Endothelial cell of umbilical vein (primary cell): ENCODE measurements at regions not wholly inside any gene's neighbourhood (a gene's known extent, or its start where the extent isn't known, plus 50 kb on each side); places are given as distances from the start of the nearest gene placed in this dataset.

Source experiments
- EZH2 ChIP-seq: IDR thresholded peaks from 2 replicates; pipeline ENCODE4 v1.6.1; 2012; ENCODE audit warnings: borderline replicate concordance, low read depth, mild to moderate bottlenecking, moderate library complexity, low read length, inconsistent platforms; ENCODE audit not compliant: severe bottlenecking
- JUN ChIP-seq: IDR thresholded peaks from 2 replicates; pipeline ENCODE4 v1.6.1; 2011; ENCODE audit warnings: borderline replicate concordance, low read depth; ENCODE audit not compliant: insufficient read length, insufficient read depth
- MYC ChIP-seq: IDR thresholded peaks from one replicate; pipeline ENCODE4 v1.6.1; 2011; ENCODE audit warnings: mild to moderate bottlenecking, low read depth, low read length
- POLR2A ChIP-seq: IDR thresholded peaks from 2 replicates; pipeline ENCODE4 v1.6.1; 2012; ENCODE audit warnings: low read depth, mild to moderate bottlenecking, control low read depth, low read length
- POLR2AphosphoS5 ChIP-seq: IDR thresholded peaks from 2 replicates; pipeline ENCODE4 v1.6.1; 2012; ENCODE audit warnings: low read depth, mild to moderate bottlenecking, control low read depth, low read length, moderate library complexity; ENCODE audit not compliant: insufficient read depth
- TF ChIP-seq, protein P1 (sequence below), 2 donors: IDR thresholded peaks; 1 replicate in 1 of 2; 2 replicates in 1 of 2; pipeline ENCODE4 v1.5.1; 2011; ENCODE audit warnings: low read length in 2 of 2, mild to moderate bottlenecking in 2 of 2, moderate library complexity in 2 of 2, control low read depth in 1 of 2, inconsistent platforms in 1 of 2, low read depth in 1 of 2; ENCODE audit not compliant: insufficient read depth in 1 of 2; ENCODE audit errors: extremely low read depth in 1 of 2
- TF ChIP-seq, protein P2 (sequence below): IDR thresholded peaks from 2 replicates; pipeline ENCODE4 v1.6.1; 2011; ENCODE audit not compliant: insufficient read depth, insufficient read length

DNA sequence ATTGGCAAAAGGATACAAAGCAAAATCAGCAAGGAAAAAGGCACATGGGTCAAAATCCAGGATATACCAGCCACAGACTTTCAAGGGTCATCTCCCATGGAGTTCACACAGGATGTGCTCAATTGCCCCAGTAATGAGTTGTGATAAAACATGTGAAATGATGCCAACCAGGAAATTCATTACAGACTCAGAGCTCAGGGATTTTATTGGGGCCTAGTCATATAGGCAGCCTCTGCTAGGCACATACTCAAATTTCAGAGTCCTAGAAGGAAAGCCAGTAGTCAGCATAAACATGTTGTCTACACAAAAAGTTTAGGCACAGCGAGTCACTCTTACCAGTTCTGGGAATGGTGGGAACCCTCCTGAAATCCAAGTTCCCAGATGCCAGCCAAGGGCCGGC, 64.4 kb upstream of the OSBPL8 start:
- TF ChIP-seq, protein P1, sequence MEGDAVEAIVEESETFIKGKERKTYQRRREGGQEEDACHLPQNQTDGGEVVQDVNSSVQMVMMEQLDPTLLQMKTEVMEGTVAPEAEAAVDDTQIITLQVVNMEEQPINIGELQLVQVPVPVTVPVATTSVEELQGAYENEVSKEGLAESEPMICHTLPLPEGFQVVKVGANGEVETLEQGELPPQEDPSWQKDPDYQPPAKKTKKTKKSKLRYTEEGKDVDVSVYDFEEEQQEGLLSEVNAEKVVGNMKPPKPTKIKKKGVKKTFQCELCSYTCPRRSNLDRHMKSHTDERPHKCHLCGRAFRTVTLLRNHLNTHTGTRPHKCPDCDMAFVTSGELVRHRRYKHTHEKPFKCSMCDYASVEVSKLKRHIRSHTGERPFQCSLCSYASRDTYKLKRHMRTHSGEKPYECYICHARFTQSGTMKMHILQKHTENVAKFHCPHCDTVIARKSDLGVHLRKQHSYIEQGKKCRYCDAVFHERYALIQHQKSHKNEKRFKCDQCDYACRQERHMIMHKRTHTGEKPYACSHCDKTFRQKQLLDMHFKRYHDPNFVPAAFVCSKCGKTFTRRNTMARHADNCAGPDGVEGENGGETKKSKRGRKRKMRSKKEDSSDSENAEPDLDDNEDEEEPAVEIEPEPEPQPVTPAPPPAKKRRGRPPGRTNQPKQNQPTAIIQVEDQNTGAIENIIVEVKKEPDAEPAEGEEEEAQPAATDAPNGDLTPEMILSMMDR (IDR thresholded peaks at IDR 0.05; ENCODE audit: extremely low read depth in 1 of 2, insufficient read depth in 1 of 2, low read depth in 1 of 2, low read length in 2 of 2), result no peak
- TF ChIP-seq, protein P2, sequence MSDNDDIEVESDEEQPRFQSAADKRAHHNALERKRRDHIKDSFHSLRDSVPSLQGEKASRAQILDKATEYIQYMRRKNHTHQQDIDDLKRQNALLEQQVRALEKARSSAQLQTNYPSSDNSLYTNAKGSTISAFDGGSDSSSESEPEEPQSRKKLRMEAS, result no peak
- TF ChIP-seq POLR2A (no peak), POLR2AphosphoS5 (peak; percentile 21), JUN (no peak), EZH2 (no peak), MYC (no peak)
